Small intestine (tissue), 7 donors: ENCODE measurements at regions not wholly inside any gene's neighbourhood (a gene's known extent, or its start where the extent isn't known, plus 50 kb on each side); places are given as distances from the start of the nearest gene placed in this dataset.

ENCODE experiments used
- DNase-seq, 2 donors: peaks; one replicate each; pipeline versions ENCODE4 v3.0.0 to v3.0.0-alpha.2; 2013
- FAIRE-seq: peaks from 2 replicates; lab custom pipeline; 2012; peaks lifted over from hg19 to GRCh38; lab: Jason Lieb, UNC
- H3K27ac ChIP-seq, 3 donors: one replicate each; pipeline ENCODE4 v1.5.1; 2013; ENCODE audit warnings: low read length in 2 of 3, mild to moderate bottlenecking in 2 of 3, control low read depth in 1 of 3, inconsistent platforms in 1 of 3, low read depth in 1 of 3, moderate library complexity in 1 of 3
- H3K27me3 ChIP-seq, 3 donors: one replicate each; pipeline ENCODE4 v1.6.1; 2013; ENCODE audit warnings: low read length in 3 of 3, inconsistent platforms in 1 of 3; ENCODE audit not compliant: control insufficient read depth in 3 of 3, insufficient read depth in 3 of 3
- H3K36me3 ChIP-seq, 3 donors: one replicate each; pipeline ENCODE4 v1.6.1; 2013; ENCODE audit warnings: low read length in 3 of 3, inconsistent platforms in 1 of 3, low read depth in 1 of 3, mild to moderate bottlenecking in 1 of 3, moderate library complexity in 1 of 3; ENCODE audit not compliant: control insufficient read depth in 3 of 3, insufficient read depth in 2 of 3
- H3K4me1 ChIP-seq, 3 donors: one replicate each; pipeline ENCODE4 v1.6.1; 2013; ENCODE audit warnings: low read length in 2 of 3, inconsistent platforms in 1 of 3, low read depth in 1 of 3, mild to moderate bottlenecking in 1 of 3, moderate library complexity in 1 of 3; ENCODE audit not compliant: control insufficient read depth in 3 of 3, insufficient read depth in 2 of 3
- H3K4me3 ChIP-seq, 3 donors: one replicate each; pipeline ENCODE4 v1.5.1; 2013; ENCODE audit warnings: low read length in 3 of 3, control low read depth in 1 of 3, inconsistent platforms in 1 of 3, low read depth in 1 of 3, mild to moderate bottlenecking in 1 of 3, moderate library complexity in 1 of 3
- H3K9me3 ChIP-seq, 2 donors: one replicate each; pipeline ENCODE4 v1.6.1; 2013; ENCODE audit warnings: low read depth in 1 of 2, low read length in 1 of 2; ENCODE audit not compliant: control insufficient read depth in 2 of 2, insufficient read depth in 1 of 2
- WGBS, 3 donors: extraction: QIAGEN DNeasy Blood & Tissue Kit; methylation state at CpG; one replicate each; pipeline ENCODE4 v1.1.7; 2013; 5-methylcytosine and 5-hydroxymethylcytosine counted together
- donor health status: healthy with polysubstance abuse.
- donor health status: control.
- donor health status: control.
- donor health status: Bipolar disorder and iron deficiency.
- donor health status: healthy.

DNA sequence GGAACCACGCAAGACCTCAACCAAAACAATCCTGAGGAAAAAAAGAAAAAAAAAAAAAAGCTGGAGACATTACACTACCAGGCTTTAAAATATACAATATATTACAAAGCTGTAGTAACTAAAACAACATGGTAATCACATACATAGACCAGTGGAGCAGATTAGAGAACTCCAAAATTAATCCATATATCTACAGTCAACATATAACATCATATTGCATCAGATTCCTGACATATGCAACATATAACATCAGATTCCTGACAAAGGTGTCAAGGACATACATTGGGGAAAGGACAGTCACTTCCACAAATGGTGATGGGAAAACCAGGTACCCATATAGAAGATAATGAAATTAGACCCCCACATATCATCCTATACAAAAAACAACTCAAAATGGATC, 145.8 kb downstream of the BTG1 start:
- H3K4me1 ChIP-seq, result peaks cover 0 to 11% (median 0%) of the 10 kb centered on the region in 3 donors
- 96 to 100% (median 98%) methylated on average over 1 of the region's 1 CpG for WGBS, 3 donors
- peak; percentile 41 for FAIRE-seq

GRCh38 chr12:91998316-91998715, 147.3 kb downstream of the BTG1 start:
- DNase-seq (no peak), FAIRE-seq (no peak)
- H3K27me3 ChIP-seq, result no peaks in the 10 kb centered on the region
- H3K36me3 ChIP-seq, result no peaks in the 10 kb centered on the region
- WGBS, 3 donors, result 73 to 91% (median 82%) methylated on average over 2 of the region's 2 CpGs
- no peak overlapping the region for H3K4me3 ChIP-seq
- H3K9me3 ChIP-seq, result peaks cover 0 to 4% of the 10 kb centered on the region in 2 donors
- peaks cover 0 to 5% (median 0%) of the 10 kb centered on the region in 3 donors for H3K4me1 ChIP-seq
- no peak overlapping the region for H3K27ac ChIP-seq

More for the DNA sequence above, 145.8 kb downstream of the BTG1 start:
- Histone ChIP-seq H3K4me3 (no peak overlapping the region), H3K27me3 (no peaks in the 10 kb centered on the region), H3K27ac (no peak overlapping the region), H3K9me3 (peaks cover 0 to 4% of the 10 kb centered on the region in 2 donors), H3K36me3 (no peaks in the 10 kb centered on the region)
- DNase-seq, result no peak

DNA sequence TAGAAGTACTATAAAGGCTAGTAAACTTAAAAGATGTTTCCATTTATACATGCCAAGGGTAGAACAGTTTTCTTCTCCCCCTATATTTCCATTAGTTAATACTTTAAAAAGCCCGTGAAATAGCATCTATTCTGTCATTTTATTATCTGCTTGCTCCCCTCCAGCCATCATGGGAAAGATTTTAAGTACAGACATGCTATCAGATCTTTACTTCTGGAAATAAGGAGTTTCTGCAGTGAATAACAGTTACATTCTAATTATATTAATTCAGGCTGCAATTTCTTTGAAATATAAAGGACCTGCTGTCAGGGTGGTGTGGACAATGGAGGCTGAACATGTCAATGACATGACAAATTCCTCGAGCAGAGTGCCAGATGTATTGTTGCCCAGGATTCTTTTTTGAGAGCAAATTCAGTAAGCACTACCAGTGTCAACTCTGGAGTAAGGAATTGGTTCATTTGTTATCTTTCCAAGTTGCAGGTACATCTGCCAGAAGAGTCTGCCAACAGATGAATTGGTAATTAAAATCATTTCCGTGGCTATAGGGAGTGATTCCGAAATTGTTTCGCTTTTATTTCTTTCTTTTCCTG, 151.3 kb downstream of the BTG1 start:
- Histone ChIP-seq H3K27me3 (no peaks in the 10 kb centered on the region), H3K4me3 (no peak overlapping the region), H3K27ac (no peak overlapping the region), H3K36me3 (no peaks in the 10 kb centered on the region), H3K4me1 (no peaks in the 10 kb centered on the region), H3K9me3 (no peaks in the 10 kb centered on the region)
- DNase-seq (no peak), FAIRE-seq (no peak)
- WGBS, 3 donors, result 79 to 87% (median 82%) methylated on average over 5 of the region's 5 CpGs

DNA sequence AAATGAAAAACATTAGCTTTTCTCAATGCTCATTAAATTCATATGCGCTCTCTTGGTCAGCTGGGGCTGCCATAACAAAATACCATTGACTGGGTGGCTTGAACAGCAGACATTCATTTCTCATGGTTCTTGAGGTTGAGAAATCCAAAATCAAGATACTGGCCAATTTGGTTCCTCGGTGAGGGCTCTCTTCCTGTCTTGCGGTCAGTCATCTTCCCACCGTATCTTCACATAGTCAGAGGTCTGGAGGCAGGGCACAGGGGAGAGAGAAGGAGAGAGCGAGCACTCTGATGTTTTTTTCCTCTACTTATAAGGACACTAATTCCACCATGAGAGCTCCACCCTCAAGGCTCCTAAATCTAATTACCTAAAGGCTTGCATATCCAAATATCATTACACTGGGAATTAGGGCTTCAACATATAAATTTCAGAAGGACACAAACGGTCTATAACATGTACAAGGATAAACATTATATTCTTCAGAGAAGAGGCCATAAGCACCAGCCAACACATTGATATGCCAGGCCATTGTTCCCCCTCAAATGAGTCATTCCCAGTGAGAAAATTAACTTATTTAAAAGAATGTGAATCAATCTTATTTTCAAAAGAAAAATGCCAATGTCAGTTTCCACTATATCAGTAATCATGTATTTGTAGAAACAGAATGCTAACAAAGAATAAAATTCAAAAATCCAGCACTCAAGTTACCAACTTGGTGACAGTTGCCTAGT, 152.2 kb downstream of the BTG1 start:
- Histone ChIP-seq H3K27me3 (no peaks in the 10 kb centered on the region), H3K4me3 (no peak overlapping the region), H3K4me1 (no peaks in the 10 kb centered on the region), H3K36me3 (no peaks in the 10 kb centered on the region), H3K9me3 (no peaks in the 10 kb centered on the region), H3K27ac (no peak overlapping the region)
- 91 to 94% (median 92%) methylated on average over 6 of the region's 6 CpGs for WGBS, 3 donors
- FAIRE-seq (no peak), DNase-seq (no peak)

DNA sequence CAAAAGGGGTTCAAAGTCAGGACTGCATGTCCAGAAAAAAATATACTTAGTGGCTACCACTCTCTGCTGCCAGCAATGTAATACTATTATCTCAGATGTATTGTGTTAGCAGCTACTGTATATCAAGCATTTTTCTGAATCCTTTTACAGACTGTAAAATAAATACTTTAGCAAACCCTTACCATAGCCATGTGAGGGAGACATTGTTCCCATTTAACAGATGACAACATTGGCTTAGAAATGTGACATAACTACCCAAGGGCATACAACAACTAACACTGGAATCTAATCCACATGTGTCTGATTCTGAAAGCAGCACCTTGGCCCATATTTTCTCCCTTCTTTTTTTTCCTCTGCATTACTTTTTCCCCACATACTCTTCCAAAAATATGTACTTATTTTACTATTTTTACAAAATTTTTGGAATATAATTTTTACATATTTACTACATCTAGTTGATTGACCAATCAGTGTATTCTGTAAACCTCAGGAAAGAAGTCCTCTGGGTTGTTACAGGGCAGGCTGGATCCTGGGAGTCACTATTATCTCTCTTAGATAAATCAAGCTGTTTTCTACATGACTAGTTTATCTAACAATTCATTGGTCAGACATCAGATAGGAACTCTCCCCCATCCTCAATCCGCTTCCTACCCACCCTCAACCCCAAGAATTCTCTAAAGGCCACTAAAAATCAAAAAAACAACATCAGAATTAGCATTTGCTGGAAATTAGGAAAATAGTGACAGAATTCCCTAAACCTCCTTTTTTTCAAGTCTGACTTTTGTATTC, 154.1 kb downstream of the BTG1 start:
- DNase-seq, result peak in 1 of 2 donors; percentile 42
- 0 to 81% (median 77%) methylated on average over 1 of the region's 1 CpG for WGBS, 3 donors

GRCh38 chr12:91990525-91990924, 155.1 kb downstream of the BTG1 start:
- 70 to 89% (median 88%) methylated on average over 2 of the region's 2 CpGs for WGBS, 3 donors
- no peak overlapping the region for H3K4me3 ChIP-seq
- no peaks in the 10 kb centered on the region for H3K9me3 ChIP-seq
- H3K27ac ChIP-seq, result no peak overlapping the region
- H3K36me3 ChIP-seq, result no peaks in the 10 kb centered on the region
- no peaks in the 10 kb centered on the region for H3K27me3 ChIP-seq
- no peaks in the 10 kb centered on the region for H3K4me1 ChIP-seq
- no peak for DNase-seq
- FAIRE-seq, result no peak

More for the DNA sequence above, 154.1 kb downstream of the BTG1 start:
- H3K4me3 ChIP-seq, result no peak overlapping the region
- FAIRE-seq, result no peak
- H3K27me3 ChIP-seq, result no peaks in the 10 kb centered on the region
- no peak overlapping the region for H3K27ac ChIP-seq
- H3K4me1 ChIP-seq, result no peaks in the 10 kb centered on the region
- H3K9me3 ChIP-seq, result no peaks in the 10 kb centered on the region
- H3K36me3 ChIP-seq, result no peaks in the 10 kb centered on the region

GRCh38 chr12:91989143-91989542, 156.5 kb downstream of the BTG1 start:
- no peak for FAIRE-seq
- WGBS, 3 donors, result 78 to 100% (median 92%) methylated on average over 1 of the region's 1 CpG
- H3K27me3 ChIP-seq, result no peaks in the 10 kb centered on the region
- no peaks in the 10 kb centered on the region for H3K36me3 ChIP-seq
- DNase-seq, result no peak
- H3K9me3 ChIP-seq, result no peaks in the 10 kb centered on the region
- H3K4me3 ChIP-seq, result no peak overlapping the region
- H3K4me1 ChIP-seq, result no peaks in the 10 kb centered on the region
- no peak overlapping the region for H3K27ac ChIP-seq

DNA sequence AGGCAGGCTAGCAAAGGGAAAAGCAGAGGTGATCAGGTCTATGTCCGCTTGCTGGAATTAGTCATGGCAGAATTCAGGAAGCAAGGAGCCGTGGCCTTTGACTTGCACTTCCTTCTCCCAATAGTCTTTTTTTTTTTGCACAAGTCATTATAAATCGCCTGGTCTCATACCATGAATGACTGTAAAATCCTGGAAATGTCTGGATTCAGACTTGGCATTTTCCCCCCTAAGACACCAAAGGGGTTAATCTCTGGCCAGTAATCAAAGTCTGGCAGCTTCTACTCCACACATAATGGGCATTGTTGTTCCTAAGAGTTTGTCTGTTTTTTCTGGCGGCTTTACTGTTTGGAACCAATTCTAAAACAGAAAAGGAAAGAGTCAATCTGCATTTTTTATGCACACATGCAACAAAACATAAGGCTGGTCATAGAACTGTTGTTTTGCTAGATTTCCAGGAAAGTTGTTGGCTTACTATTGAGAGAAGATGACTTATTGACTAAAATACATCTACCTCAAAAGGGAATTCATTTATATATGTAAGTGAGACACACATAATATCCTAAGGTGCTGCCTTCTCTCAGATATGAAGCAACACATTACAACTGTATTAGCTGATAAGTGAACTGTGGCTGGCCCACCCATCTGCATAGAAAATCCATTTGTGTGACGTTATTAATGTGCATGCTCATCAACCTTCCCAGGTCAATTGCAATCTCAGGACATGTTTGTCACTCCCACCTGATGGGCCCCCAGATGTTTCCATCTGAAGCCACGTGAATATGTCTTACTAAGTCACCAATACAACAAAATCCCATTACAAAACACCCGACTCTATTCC, 157.3 kb downstream of the BTG1 start:
- FAIRE-seq (no peak), DNase-seq (no peak)
- 80 to 82% (median 81%) methylated on average over 7 of the region's 7 CpGs for WGBS, 3 donors
- H3K4me1 ChIP-seq, result no peaks in the 10 kb centered on the region
- no peaks in the 10 kb centered on the region for H3K36me3 ChIP-seq
- no peak overlapping the region for H3K27ac ChIP-seq
- H3K4me3 ChIP-seq, result no peak overlapping the region
- H3K9me3 ChIP-seq, result no peaks in the 10 kb centered on the region
- no peaks in the 10 kb centered on the region for H3K27me3 ChIP-seq
